GM19395 (cell line): ENCODE measurements at regions not wholly inside any gene's neighbourhood (a gene's known extent, or its start where the extent isn't known, plus 50 kb on each side); places are given as distances from the start of the nearest gene placed in this dataset.

Experiments
- ATAC-seq: cut with Tn5 transposase; IDR thresholded peaks from one replicate; pipeline ENCODE4 v1.9.1; 2021; ENCODE audit warnings: mild to moderate bottlenecking, moderate library complexity; ENCODE audit not compliant: unreplicated experiment

GRCh38 chr2:21658907-21659477 lies 535.2 kb downstream of the TDRD15 start:
- no peak for ATAC-seq

- ATAC-seq: no peak
These were observed 540.3 kb downstream of the TDRD15 start for GRCh38 chr2:21664083-21664482.

DNA sequence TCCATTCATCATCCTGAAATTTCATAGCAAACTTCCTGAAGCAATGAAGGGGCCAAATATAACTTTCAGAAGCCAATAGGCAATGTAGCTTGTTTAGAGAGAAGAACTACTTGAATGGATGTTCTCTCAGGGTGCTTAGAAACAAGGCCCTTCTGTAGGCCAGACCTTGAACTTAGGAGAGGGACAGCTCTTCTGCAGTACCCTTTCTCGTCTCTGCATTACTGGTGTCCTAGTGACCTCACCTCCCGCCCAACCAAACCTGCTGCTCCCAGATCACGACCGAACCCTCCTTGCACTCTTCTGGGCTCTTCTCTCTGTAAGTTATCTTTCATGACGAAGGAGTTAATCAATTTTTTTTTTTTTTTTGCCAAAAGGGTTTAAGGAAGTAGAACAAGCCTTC lies 543.9 kb downstream of the TDRD15 start:
- no peak for ATAC-seq

- ATAC-seq: no peak
These were observed 544.4 kb downstream of the TDRD15 start for GRCh38 chr2:21668078-21668710.

- ATAC-seq: no peak
These were observed 552.3 kb downstream of the TDRD15 start for GRCh38 chr2:21676041-21676440.

DNA sequence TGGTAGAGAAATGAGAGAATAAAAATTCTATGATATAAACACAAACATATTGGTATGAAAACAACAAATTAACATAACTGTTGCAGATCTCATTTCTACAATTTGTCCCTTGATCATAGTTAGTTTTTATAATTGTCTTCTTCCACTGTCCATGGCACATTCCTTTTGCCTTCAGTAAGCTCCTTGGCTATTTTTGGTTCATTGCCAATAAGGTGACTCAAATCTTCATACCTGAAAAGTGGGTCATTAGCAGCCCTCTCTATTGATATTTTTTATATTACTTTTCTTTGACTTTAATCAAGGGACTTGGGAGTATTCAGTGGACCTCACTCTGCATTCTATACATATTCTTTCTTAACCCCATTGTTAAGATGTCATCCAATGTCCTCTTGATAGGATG lies 552.9 kb downstream of the TDRD15 start:
- no peak for ATAC-seq

GRCh38 chr2:21683838-21684237 lies 560.1 kb downstream of the TDRD15 start:
- no peak for ATAC-seq

DNA sequence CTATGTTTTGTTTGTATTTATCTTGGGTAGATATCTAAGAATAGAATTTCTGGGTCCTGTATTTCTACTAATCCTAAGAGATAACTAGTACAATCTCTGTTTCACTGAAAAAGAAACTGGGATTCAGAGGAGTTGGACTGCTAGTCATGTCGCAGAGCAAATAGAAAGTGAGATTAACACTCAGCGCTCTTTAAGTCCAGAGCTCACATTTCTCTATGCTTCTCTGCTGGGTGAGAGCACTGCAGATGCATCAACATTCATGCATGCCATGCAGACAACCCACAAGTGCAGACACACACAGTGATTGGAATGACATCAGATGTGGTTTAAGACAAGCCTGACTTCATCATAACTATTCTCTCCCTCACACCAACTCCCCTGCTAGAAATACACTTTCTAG lies 563.8 kb downstream of the TDRD15 start:
- no peak for ATAC-seq

DNA sequence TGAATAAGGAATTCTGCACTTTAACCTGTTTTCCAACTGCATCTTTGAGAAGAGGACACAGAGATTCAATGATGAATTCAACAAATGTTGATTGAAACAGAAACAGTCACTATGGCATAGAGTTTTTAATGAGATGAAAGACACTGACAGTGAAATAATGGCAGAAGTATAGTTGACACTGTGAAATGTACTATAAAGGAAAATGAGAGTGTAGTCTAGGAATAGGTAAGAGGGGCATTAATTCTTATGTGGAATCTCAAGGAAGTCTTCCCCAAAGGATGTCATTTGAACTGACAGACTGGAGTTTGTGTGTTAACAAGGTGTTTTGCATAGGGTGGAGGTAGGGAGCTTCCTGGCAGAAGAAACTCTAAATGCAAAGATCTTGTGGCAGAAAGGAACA lies 566.2 kb downstream of the TDRD15 start:
- no peak for ATAC-seq

GRCh38 chr2:21693081-21693480 lies 569.3 kb downstream of the TDRD15 start:
- ATAC-seq: no peak

GRCh38 chr2:21694079-21694878 lies 570.5 kb downstream of the TDRD15 start:
- no peak for ATAC-seq

DNA sequence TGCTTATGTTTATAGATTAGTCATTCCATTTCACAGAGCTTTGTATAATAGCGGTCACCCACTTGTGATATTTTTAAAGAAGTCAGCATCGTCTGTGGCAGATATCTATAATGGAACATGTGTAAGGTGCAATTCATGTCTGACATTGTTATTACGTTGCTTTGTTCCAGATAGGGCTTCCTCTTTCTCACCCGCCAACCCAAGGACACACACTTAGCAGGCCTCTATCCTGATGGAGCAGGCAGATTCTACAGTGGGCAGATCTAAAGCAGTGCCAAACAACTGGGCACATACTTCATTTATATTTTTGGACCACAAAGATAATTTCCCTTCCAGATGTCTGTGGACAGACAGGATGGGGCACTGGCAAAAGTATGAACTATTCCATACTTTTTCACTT lies 573.1 kb downstream of the TDRD15 start:
- no peak for ATAC-seq

- no peak for ATAC-seq
These were observed 576.9 kb downstream of the TDRD15 start for GRCh38 chr2:21700644-21701043.

GRCh38 chr2:21710031-21710430 lies 586.3 kb downstream of the TDRD15 start:
- ATAC-seq: no peak

GRCh38 chr2:21710496-21710895 lies 586.7 kb downstream of the TDRD15 start:
- no peak for ATAC-seq

GRCh38 chr2:21715887-21716286 lies 592.1 kb downstream of the TDRD15 start:
- no peak for ATAC-seq

DNA sequence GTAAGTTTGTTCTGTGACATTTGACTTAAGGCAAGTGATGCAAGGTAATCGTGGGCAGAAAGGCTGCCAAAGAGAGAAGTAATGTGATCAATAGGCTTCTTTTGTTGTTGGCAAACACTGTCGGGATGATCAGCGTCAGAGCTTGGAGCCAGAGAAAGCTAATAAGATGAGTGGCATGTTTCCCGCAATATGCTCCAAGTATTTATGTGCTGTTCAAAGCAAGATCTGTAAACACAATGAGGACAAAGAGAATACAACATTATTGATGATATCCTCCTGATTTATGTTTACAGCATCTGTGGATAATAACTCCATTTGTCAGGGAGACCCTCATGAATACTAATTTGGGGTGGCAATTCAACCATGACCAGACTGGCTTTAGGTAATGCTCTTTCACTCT lies 603.3 kb downstream of the TDRD15 start:
- ATAC-seq: no peak

DNA sequence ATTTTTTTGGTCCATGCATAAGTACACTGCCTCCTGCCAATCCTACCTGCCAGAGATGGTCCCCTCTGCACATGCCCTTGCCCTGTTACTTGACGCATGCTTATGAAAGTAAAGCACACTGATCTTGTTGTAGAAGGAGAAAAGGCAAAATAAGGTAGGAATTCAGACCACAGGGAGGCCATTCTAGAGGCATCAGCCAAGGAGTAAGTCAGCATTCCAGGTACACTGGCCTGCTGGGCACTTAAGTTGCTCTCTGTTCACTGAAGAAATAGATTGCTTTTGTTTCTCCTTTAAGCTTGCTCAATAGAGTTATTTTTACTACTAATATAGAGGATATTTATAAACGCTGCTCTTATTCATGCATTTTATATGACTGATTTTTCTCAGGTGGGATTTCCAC lies 604.4 kb downstream of the TDRD15 start:
- no peak for ATAC-seq

DNA sequence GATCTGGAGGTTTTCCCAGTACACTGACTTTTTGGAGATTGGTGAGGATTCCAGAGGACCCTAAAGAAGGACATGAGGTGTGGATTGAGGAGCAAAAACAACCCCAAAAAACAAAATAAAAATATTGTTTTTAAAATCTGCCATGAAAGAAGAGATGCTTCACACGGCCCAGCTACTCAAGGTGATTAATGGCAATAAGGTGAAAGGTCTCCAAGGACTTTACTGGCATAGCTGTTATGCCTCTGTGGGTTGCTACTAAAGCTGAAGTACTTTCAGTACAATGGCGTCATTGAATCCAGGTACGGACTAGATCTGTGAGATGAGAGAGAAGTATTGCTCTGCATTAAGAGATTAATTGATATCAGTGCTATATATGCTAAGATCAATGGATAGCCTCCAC lies 606.4 kb downstream of the TDRD15 start:
- ATAC-seq: no peak

GRCh38 chr2:21740484-21740883 lies 616.7 kb downstream of the TDRD15 start:
- ATAC-seq: no peak

- no peak for ATAC-seq
These were observed 622.7 kb downstream of the TDRD15 start for GRCh38 chr2:21746499-21746898.

- ATAC-seq: no peak
These were observed 624.7 kb downstream of the TDRD15 start for GRCh38 chr2:21748501-21748900.
